ENCODE measurements at regions not wholly inside any gene's neighbourhood (a gene's known extent, or its start where the extent isn't known, plus 50 kb on each side); places are given as distances from the start of the nearest gene placed in this dataset.

DNA sequence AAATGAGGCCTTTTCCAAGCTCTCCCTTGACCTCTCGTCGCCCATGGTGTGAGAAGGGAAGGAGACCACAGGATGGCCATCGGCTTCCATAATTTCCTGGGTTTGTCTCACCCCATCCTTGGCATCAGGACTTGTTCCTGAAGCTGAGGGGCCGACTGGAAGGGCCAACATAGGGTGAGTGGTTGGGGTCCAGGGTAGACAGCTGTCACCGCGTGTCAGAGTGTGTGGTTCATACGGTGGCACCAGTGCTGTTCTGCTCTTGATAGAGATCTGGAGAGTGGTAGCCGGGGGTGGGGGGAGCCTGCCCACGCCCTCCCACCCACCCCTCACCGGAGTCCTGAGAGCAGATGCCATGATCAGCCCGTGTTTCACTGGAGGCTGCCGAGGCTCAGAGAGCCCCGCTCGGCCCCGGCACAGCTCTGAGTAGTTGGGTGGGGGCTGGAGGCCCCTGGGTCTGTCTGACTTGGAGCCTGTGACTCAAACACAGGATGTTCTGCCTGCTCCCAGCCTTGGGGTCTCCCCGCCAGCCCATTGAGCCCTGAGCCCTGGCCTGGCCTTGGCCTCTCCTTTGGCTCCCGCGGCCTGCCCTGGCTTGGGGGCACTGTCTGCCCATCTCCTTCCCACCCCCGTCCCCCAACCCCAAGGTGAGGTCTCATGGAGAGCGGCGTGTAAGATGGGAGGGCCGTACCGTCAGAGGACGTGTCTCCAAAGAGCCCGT lies 53.1 kb upstream of the IER5L start:
- no peak for DNase-seq

- no peak for DNase-seq
These were observed 52.2 kb upstream of the IER5L start for GRCh38 chr9:129230302-129230701.
